ENCODE measurements at regions not wholly inside any gene's neighbourhood (a gene's known extent, or its start where the extent isn't known, plus 50 kb on each side); places are given as distances from the start of the nearest gene placed in this dataset.
A peak's percentile ranks its signal among the peaks of the same experiment; 100 is the strongest.

DNA sequence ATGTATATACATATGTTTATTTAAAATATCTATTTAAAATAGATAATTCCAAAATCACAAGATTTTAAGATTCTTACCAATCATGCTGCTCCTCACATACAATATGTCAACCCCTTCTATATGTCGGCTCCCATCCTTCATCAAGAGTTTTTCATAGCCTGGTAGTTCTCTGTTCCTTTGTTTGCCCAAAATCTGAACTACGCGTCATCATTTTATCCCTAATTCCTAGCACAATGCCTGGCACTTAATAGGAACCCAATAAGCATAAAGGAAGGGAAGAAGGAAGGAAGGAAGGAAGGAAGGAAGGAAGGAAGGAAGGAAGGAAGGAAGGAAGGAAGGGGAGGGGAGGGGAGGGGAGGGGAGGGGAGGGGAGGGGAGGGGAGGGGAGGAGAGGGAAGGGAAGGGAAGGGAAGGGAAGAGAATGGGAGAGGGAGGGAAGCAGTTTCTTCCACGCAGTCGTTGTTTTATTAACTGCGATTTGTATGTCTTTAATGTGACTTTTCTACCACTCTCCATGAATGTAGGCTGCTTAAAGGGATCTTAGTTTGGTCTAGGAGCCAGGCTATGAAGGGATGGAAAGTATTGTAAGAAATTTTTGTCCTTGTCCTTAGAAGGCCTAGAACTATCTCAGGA, 83.3 kb upstream of the PCGF5 start:
- DNase-seq (ENCODE audit: insufficient read length, low spot score) (no peak), FAIRE-seq (no peak)
- TF ChIP-seq SPI1 (IDR thresholded peaks at IDR 0.05; ENCODE audit: low read depth, low read length) (no peak), PAX5 (IDR thresholded peaks at IDR 0.05; ENCODE audit: insufficient read depth, low read length, severe bottlenecking) (no peak), POLR2AphosphoS5 (IDR thresholded peaks at IDR 0.05; ENCODE audit: low read depth, low read length) (no peak), POU2F2 (IDR thresholded peaks at IDR 0.05; ENCODE audit: low read depth, low read length) (no peak), TAF1 (IDR thresholded peaks at IDR 0.05; ENCODE audit: low read depth, low read length) (no peak)

DNA sequence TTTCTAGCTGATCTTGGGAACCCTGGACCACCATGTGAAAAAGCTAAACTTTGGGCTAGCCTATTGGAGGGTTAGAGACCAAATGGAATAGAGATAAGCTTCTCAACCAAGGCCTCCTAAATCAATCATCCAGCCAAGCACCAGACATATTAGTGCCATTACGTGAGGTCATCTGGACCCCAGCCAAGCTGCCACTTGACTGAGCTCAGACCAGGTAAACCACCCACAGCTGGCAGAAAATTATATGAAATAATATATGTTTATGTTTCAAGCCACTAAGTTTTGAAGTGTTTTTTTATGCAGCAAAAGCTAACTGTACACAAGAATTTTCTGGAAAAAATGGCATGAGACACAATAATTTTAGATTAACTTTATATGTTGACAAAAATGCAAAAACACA, 82.6 kb upstream of the PCGF5 start:
- no peak for DNase-seq (ENCODE audit: insufficient read length, low spot score)
- no peak for FAIRE-seq
- no peak for TF ChIP-seq POLR2AphosphoS5 (IDR thresholded peaks at IDR 0.05; ENCODE audit: low read depth, low read length)

DNA sequence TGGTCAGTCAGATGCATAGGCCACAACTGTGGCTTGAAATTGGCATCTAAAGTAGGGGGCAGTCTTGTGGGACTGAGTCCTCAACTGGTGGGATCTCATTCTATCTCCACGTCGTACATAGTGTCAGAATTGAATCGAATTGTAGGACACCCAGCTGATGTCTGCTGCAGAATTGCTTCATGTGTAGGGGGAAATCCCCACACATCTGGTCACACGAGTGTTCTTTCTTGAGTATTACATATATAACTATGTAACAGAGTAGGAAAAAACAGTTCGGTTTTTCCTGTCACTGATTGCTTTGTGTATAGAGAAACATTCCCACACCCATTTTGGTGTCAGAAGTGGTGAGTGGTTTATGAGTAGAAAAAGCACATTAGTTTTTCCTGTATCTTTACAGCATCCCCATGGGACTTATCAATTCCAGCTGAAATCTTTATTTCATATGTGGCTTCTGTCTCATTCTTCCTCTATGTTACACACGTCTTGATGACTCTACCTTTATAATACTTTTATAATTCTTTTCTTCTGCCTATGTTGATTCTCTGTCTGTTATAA, 79.4 kb upstream of the PCGF5 start:
- TF ChIP-seq POLR2AphosphoS5 (IDR thresholded peaks at IDR 0.05; ENCODE audit: low read depth, low read length) (no peak), POU2F2 (IDR thresholded peaks at IDR 0.05; ENCODE audit: low read depth, low read length) (no peak), TAF1 (IDR thresholded peaks at IDR 0.05; ENCODE audit: low read depth, low read length) (no peak), SPI1 (IDR thresholded peaks at IDR 0.05; ENCODE audit: low read depth, low read length) (no peak), POLR2A (IDR thresholded peaks at IDR 0.05; ENCODE audit: low read depth, low read length) (no peak), PAX5 (IDR thresholded peaks at IDR 0.05; ENCODE audit: insufficient read depth, low read length, severe bottlenecking) (no peak)
- peak; percentile 31 for FAIRE-seq
- DNase-seq (ENCODE audit: insufficient read length, low spot score): no peak

DNA sequence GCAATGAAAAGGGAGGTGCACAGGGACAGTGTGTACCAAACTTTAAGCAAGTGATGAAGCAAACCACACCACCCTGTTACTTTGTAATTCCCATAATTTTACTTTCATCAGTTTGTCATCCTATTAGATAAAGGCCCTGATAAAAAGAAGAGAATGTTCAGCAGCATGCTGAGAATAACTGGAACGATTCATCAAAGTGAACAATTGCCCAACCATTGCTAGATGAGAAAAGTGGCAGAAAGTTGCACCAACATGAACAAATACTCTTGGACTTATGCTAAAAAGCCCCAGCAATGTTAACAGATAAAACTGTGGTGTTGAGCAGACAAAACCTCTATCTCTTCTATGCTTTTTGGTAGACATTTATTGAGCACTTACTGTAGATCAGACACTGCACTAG, 75.5 kb upstream of the PCGF5 start:
- TF ChIP-seq POLR2A (IDR thresholded peaks at IDR 0.05; ENCODE audit: low read depth, low read length): no peak
- no peak for TF ChIP-seq TAF1 (IDR thresholded peaks at IDR 0.05; ENCODE audit: low read depth, low read length)
- TF ChIP-seq POU2F2 (IDR thresholded peaks at IDR 0.05; ENCODE audit: low read depth, low read length): no peak
- TF ChIP-seq POLR2AphosphoS5 (IDR thresholded peaks at IDR 0.05; ENCODE audit: low read depth, low read length): no peak
- TF ChIP-seq PAX5 (IDR thresholded peaks at IDR 0.05; ENCODE audit: insufficient read depth, low read length, severe bottlenecking): no peak
- no peak for TF ChIP-seq SPI1 (IDR thresholded peaks at IDR 0.05; ENCODE audit: low read depth, low read length)
- DNase-seq (ENCODE audit: insufficient read length, low spot score) (no peak), FAIRE-seq (no peak)

DNA sequence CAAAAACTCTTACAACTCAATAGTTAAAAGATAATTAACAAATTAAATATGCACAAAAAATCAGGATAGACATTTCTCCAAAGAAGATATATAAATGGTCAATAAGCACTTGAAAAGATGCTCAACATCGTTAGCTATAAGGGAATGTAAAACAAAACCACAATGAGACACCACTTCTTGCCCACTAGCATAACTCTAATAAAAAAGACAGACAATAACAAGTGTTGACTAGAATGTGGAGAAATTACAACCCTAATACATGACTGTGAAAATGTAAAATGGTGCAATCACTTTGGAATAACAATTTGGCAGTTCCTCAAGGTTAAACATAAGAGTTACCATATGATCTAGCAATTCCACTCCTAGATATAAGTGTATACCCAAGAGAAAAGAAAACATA, 74.3 kb upstream of the PCGF5 start:
- no peak for TF ChIP-seq PAX5 (IDR thresholded peaks at IDR 0.05; ENCODE audit: insufficient read depth, low read length, severe bottlenecking)
- TF ChIP-seq SPI1 (IDR thresholded peaks at IDR 0.05; ENCODE audit: low read depth, low read length): no peak
- no peak for TF ChIP-seq POLR2AphosphoS5 (IDR thresholded peaks at IDR 0.05; ENCODE audit: low read depth, low read length)
- TF ChIP-seq POLR2A (IDR thresholded peaks at IDR 0.05; ENCODE audit: low read depth, low read length): no peak
- TF ChIP-seq TAF1 (IDR thresholded peaks at IDR 0.05; ENCODE audit: low read depth, low read length): no peak
- no peak for TF ChIP-seq POU2F2 (IDR thresholded peaks at IDR 0.05; ENCODE audit: low read depth, low read length)
- FAIRE-seq (no peak), DNase-seq (ENCODE audit: insufficient read length, low spot score) (no peak)

DNA sequence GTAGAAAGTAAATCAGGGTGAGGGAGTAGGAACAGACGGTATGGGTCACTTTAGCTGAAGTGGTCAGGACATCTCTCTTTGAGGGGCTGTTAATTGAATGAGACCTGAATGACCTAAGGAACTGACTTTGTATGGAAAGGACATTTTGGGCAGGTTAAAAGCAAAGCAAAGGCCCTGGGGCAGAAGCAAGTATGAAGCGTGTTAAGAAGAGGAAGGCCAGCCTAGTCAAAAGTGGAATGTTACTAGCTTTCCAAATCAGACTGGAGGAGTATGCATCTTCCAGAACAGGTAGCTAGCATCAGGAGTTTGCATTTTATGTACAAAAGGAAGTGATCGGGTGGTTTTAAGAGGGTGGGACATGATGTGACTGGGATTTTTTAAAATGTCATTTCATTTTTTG, 70.9 kb upstream of the PCGF5 start:
- TF ChIP-seq POU2F2 (IDR thresholded peaks at IDR 0.05; ENCODE audit: low read depth, low read length) (no peak), TAF1 (IDR thresholded peaks at IDR 0.05; ENCODE audit: low read depth, low read length) (no peak), POLR2A (IDR thresholded peaks at IDR 0.05; ENCODE audit: low read depth, low read length) (no peak), SPI1 (IDR thresholded peaks at IDR 0.05; ENCODE audit: low read depth, low read length) (no peak), PAX5 (IDR thresholded peaks at IDR 0.05; ENCODE audit: insufficient read depth, low read length, severe bottlenecking) (no peak), POLR2AphosphoS5 (IDR thresholded peaks at IDR 0.05; ENCODE audit: low read depth, low read length) (no peak)
- DNase-seq (ENCODE audit: insufficient read length, low spot score): no peak
- FAIRE-seq: no peak

DNA sequence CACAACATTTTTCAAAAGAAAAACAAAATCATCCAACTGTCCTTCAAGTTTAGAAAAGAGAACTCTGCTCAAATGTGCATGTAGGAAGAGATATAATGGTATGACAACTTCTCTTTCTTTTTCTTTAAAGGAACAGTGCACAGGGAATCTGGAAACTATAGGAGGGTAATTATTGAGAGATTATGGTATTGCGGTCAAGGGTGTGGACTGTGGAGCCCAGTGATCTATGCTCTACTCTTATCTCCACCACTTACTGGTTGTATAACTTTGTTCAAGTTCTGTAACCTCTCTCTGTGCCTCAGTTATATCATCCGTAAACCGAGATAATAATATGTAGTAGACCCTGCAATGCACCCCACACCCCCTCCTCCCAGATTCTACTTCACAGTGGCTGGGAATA, 69.8 kb upstream of the PCGF5 start:
- no peak for TF ChIP-seq TAF1 (IDR thresholded peaks at IDR 0.05; ENCODE audit: low read depth, low read length)
- TF ChIP-seq PAX5 (IDR thresholded peaks at IDR 0.05; ENCODE audit: insufficient read depth, low read length, severe bottlenecking): no peak
- TF ChIP-seq POLR2AphosphoS5 (IDR thresholded peaks at IDR 0.05; ENCODE audit: low read depth, low read length): no peak
- no peak for TF ChIP-seq POLR2A (IDR thresholded peaks at IDR 0.05; ENCODE audit: low read depth, low read length)
- TF ChIP-seq POU2F2 (IDR thresholded peaks at IDR 0.05; ENCODE audit: low read depth, low read length): no peak
- no peak for TF ChIP-seq SPI1 (IDR thresholded peaks at IDR 0.05; ENCODE audit: low read depth, low read length)
- FAIRE-seq (no peak), DNase-seq (ENCODE audit: insufficient read length, low spot score) (no peak)

DNA sequence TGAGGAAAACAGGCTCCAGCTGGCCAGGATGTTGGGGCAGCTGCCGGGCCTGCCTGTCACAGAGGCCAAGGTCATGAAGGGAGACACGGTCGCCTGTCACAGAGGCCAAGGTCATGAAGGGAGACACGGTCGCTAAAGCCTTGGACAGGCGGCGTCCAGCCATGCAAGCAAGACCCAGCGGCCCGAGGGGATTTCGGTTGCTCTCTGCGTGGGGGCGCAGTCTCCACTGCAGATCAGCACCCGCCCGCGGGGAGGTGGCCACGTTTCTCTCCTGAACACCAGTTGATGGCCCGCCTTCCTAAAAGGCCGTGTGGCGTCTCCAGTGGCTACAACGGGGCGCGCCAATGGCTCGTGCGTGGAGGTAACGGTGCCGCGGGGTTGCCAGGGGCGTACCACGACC, 67.0 kb upstream of the PCGF5 start:
- no peak for DNase-seq (ENCODE audit: insufficient read length, low spot score)
- no peak for FAIRE-seq
- TF ChIP-seq POLR2A (IDR thresholded peaks at IDR 0.05; ENCODE audit: low read depth, low read length): no peak
- TF ChIP-seq POU2F2 (IDR thresholded peaks at IDR 0.05; ENCODE audit: low read depth, low read length): no peak
- TF ChIP-seq POLR2AphosphoS5 (IDR thresholded peaks at IDR 0.05; ENCODE audit: low read depth, low read length): no peak
- no peak for TF ChIP-seq PAX5 (IDR thresholded peaks at IDR 0.05; ENCODE audit: insufficient read depth, low read length, severe bottlenecking)
- no peak for TF ChIP-seq SPI1 (IDR thresholded peaks at IDR 0.05; ENCODE audit: low read depth, low read length)
- no peak for TF ChIP-seq TAF1 (IDR thresholded peaks at IDR 0.05; ENCODE audit: low read depth, low read length)

DNA sequence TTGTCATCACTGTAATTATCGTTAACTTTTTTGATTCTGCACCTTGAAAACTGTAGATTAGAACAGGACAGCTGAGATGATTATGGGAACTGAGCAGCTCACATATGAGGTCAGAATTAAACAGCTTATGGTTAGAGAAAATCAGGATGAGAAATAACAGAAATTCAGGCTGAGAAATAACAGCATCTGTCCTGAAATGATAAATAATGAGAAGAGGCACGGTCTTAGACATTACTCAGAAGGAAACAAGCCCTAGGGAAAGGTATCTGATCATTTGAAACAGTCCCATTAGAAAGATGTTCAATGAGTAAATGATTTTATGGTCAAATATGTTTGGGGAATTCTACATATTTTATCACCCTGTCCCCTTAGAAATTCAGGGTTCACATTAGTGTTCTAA, 65.6 kb upstream of the PCGF5 start:
- peak; percentile 67 for FAIRE-seq

DNA sequence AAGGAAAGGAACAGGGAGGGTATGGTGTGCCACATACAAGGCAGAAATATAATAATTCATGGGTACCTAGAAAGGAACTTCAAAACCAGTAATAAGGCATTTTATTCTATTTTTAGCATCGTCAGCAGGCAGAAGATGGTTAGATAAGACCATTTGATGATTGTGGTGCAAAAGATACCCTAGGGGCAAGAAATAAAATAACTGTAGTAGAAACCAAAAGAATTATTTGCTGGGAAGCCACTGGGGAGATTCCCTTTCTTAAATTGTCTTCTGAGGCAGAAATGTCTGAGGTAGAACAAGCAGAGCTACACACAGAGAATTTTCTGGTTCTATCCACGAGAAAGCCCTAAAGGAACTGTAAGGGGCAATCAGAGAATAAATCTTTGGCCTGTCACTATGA, 64.3 kb upstream of the PCGF5 start:
- FAIRE-seq: no peak
- no peak for DNase-seq (ENCODE audit: insufficient read length, low spot score)
- no peak for TF ChIP-seq TAF1 (IDR thresholded peaks at IDR 0.05; ENCODE audit: low read depth, low read length)

More for the DNA sequence above, 65.6 kb upstream of the PCGF5 start:
- no peak for DNase-seq (ENCODE audit: insufficient read length, low spot score)
- TF ChIP-seq POU2F2 (IDR thresholded peaks at IDR 0.05; ENCODE audit: low read depth, low read length): no peak
- TF ChIP-seq PAX5 (IDR thresholded peaks at IDR 0.05; ENCODE audit: insufficient read depth, low read length, severe bottlenecking): no peak
- no peak for TF ChIP-seq POLR2AphosphoS5 (IDR thresholded peaks at IDR 0.05; ENCODE audit: low read depth, low read length)
- no peak for TF ChIP-seq TAF1 (IDR thresholded peaks at IDR 0.05; ENCODE audit: low read depth, low read length)
- no peak for TF ChIP-seq SPI1 (IDR thresholded peaks at IDR 0.05; ENCODE audit: low read depth, low read length)
- TF ChIP-seq POLR2A (IDR thresholded peaks at IDR 0.05; ENCODE audit: low read depth, low read length): no peak
